GM12892 (cell line): ENCODE measurements at regions not wholly inside any gene's neighbourhood (a gene's known extent, or its start where the extent isn't known, plus 50 kb on each side); places are given as distances from the start of the nearest gene placed in this dataset.

Source experiments
- DNase-seq: peaks from one replicate; pipeline ENCODE4 v3.0.0; 2011; ENCODE audit not compliant: insufficient read length
- FAIRE-seq: peaks from 2 replicates; lab custom pipeline; 2011; peaks lifted over from hg19 to GRCh38; lab: Jason Lieb, UNC
- POLR2A ChIP-seq: IDR thresholded peaks from 2 replicates; pipeline ENCODE4 v1.6.1; 2011; ENCODE audit warnings: low read depth, low read length, control low read depth
- POLR2AphosphoS5 ChIP-seq: IDR thresholded peaks from 2 replicates; pipeline ENCODE4 v1.6.1; 2011; ENCODE audit warnings: low read depth, low read length, control low read depth
- TAF1 ChIP-seq: IDR thresholded peaks from 2 replicates; pipeline ENCODE4 v1.6.1; 2011; ENCODE audit warnings: low read depth, mild to moderate bottlenecking, control low read depth, low read length, borderline replicate concordance

- DNase-seq = no peak
- no peak for FAIRE-seq
- TF ChIP-seq TAF1 = no peak
- TF ChIP-seq POLR2A = no peak
- TF ChIP-seq POLR2AphosphoS5 = no peak
Measured at GRCh38 chr13:100735494-100735893, 60.9 kb upstream of the TMTC4 start.

- FAIRE-seq (no peak), DNase-seq (no peak)
- no peak for TF ChIP-seq TAF1
- no peak for TF ChIP-seq POLR2A
- no peak for TF ChIP-seq POLR2AphosphoS5
Measured at GRCh38 chr13:100734194-100734720, 59.7 kb upstream of the TMTC4 start.

- TF ChIP-seq POLR2AphosphoS5 = no peak
- no peak for TF ChIP-seq TAF1
- no peak for TF ChIP-seq POLR2A
- FAIRE-seq = no peak
- DNase-seq = no peak
Measured at GRCh38 chr13:100733261-100733660, 58.7 kb upstream of the TMTC4 start.

GRCh38 chr13:100728201-100728600 lies 53.6 kb upstream of the TMTC4 start:
- FAIRE-seq = no peak
- TF ChIP-seq POLR2A (no peak), POLR2AphosphoS5 (no peak), TAF1 (no peak)
- DNase-seq = no peak

- no peak for TF ChIP-seq TAF1
- no peak for TF ChIP-seq POLR2AphosphoS5
- no peak for TF ChIP-seq POLR2A
- FAIRE-seq = no peak
- DNase-seq = no peak
Measured at GRCh38 chr13:100725472-100725871, 50.9 kb upstream of the TMTC4 start.

GRCh38 chr13:100724568-100724967 lies 50.0 kb upstream of the TMTC4 start:
- TF ChIP-seq POLR2A = no peak
- no peak for TF ChIP-seq TAF1
- no peak for TF ChIP-seq POLR2AphosphoS5
- FAIRE-seq (no peak), DNase-seq (no peak)
